ENCODE measurements at regions not wholly inside any gene's neighbourhood (a gene's known extent, or its start where the extent isn't known, plus 50 kb on each side); places are given as distances from the start of the nearest gene placed in this dataset.

- DNase-seq, result no peak
- in situ Hi-C loops (cut with HindIII; ENCODE audit: low pct_ligation_motif_present, low sequenced_read_pairs), result no loop called here
- Histone ChIP-seq H3K27ac (no peak overlapping the region), H3K36me3 (replicated peaks) (no peaks in the 10 kb centered on the region), H3K4me3 (ENCODE audit: low read depth, low read length) (no peak overlapping the region), H3K27me3 (replicated peaks) (no peaks in the 10 kb centered on the region)
- TF ChIP-seq, protein P1, sequence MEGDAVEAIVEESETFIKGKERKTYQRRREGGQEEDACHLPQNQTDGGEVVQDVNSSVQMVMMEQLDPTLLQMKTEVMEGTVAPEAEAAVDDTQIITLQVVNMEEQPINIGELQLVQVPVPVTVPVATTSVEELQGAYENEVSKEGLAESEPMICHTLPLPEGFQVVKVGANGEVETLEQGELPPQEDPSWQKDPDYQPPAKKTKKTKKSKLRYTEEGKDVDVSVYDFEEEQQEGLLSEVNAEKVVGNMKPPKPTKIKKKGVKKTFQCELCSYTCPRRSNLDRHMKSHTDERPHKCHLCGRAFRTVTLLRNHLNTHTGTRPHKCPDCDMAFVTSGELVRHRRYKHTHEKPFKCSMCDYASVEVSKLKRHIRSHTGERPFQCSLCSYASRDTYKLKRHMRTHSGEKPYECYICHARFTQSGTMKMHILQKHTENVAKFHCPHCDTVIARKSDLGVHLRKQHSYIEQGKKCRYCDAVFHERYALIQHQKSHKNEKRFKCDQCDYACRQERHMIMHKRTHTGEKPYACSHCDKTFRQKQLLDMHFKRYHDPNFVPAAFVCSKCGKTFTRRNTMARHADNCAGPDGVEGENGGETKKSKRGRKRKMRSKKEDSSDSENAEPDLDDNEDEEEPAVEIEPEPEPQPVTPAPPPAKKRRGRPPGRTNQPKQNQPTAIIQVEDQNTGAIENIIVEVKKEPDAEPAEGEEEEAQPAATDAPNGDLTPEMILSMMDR (IDR thresholded peaks at IDR 0.05; ENCODE audit: low read depth, low read length, missing control alignments), result no peak
Measured at GRCh38 chr20:12924126-12924525, 84.6 kb upstream of the SPTLC3 start.

DNA sequence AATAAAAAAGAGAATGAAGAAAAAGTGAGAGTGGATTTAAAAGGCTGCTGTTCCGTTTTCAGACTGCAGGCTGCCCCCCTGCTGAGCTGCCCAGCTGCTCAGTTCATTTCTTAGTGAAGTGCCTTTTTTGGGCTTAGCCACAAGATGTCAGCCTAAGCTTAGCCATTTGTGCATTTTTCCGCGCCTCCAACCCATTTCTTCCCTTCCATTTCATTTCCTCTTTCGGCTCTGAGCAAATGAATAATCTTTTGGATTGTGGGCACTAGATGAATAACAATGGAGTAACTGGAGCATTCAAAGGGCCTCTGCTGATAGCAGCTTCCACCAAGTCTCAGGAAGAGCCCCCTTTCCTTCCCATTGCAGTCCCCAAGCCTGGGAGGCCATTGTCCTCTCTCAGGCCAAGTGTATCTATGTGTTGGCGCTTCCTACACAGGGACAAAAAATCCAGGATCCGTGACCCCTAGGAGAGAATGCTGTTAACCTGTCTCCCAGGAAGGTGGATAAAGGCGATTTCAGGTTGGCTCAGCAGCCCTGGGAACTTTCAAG is 83.5 kb upstream of the SPTLC3 start:
- H3K4me3 ChIP-seq (ENCODE audit: low read depth, low read length), result no peak overlapping the region

DNA sequence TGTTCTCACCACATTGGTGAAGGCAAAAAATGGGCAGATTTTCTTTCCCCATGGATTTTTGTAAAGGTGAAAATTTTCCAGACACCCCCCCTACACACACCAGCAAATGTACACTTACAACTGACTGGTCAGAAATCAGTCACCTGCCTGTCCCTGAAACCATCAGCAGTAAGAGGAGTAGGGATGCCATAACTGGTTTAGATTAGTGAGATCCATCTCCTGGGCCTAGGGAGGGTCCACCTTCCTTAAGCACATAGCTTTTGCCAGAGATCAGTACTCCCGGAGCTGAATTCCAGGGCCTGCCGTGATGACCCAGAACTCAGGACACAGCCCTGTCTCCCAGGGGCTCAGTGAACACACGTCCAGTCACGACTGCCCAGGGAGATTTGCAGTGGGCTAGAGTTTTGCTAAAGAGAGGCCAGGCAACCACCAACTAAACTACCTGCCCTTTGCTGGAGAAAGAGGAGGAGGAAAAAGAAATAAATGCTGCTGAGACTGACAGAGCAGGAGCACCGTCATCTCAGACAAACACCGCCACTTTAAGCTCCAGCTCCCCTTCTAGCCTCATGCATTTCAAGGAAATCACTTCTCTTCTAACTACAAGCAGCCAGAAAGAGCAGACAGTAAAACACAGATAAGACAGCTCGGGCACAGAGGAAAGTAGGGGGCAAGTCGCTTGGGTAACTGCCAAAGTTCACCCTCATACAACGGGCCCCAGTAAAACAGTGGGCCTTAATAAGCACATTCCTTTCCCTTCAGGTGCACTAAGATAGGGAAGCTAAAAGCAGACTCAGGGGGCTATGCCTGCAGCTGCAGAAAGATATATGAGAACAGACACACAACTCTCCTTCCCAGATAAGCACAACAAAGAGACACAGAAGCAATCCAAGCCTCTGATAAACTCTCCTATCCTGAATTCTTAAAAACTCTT is 82.6 kb upstream of the SPTLC3 start:
- in situ Hi-C loops (cut with HindIII; ENCODE audit: low pct_ligation_motif_present, low sequenced_read_pairs), result no loop called here
- no peak for DNase-seq
- H3K4me3 ChIP-seq (ENCODE audit: low read depth, low read length), result no peak overlapping the region
- H3K36me3 ChIP-seq (replicated peaks), result no peaks in the 10 kb centered on the region
- TF ChIP-seq, protein P1 (IDR thresholded peaks at IDR 0.05; ENCODE audit: low read depth, low read length, missing control alignments), result no peak
- H3K27ac ChIP-seq, result no peak overlapping the region
- no peaks in the 10 kb centered on the region for H3K27me3 ChIP-seq (replicated peaks)

More for the DNA sequence above, 83.5 kb upstream of the SPTLC3 start:
- TF ChIP-seq, protein P1 (IDR thresholded peaks at IDR 0.05; ENCODE audit: low read depth, low read length, missing control alignments), result peak; percentile 97
- no peak overlapping the region for H3K27ac ChIP-seq
- in situ Hi-C loops (cut with HindIII; ENCODE audit: low pct_ligation_motif_present, low sequenced_read_pairs), result no loop called here
- no peaks in the 10 kb centered on the region for H3K36me3 ChIP-seq (replicated peaks)
- peak; percentile 79 for DNase-seq
- H3K27me3 ChIP-seq (replicated peaks), result no peaks in the 10 kb centered on the region

DNA sequence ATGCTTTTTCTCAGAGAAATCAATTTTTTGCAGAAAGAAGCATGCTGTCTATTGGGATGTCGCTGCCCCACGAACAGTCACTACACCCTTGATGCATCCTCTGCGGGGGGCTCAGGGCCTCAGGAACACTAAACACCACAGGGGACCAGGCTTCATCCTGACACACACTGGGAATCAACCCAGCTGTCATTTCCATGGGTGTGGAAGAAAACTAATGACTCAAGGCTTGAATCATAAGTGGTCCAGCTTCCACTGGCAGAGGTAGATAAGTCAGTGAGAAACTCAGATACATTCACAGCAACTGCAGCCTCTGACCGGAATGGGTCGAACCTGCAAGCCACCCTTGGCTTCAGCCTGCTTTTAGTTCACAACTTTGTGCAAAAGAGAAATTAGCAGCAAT is 81.3 kb upstream of the SPTLC3 start:
- H3K36me3 ChIP-seq (replicated peaks), result no peaks in the 10 kb centered on the region
- in situ Hi-C loops (cut with HindIII; ENCODE audit: low pct_ligation_motif_present, low sequenced_read_pairs), result no loop called here
- TF ChIP-seq, protein P1 (IDR thresholded peaks at IDR 0.05; ENCODE audit: low read depth, low read length, missing control alignments), result no peak
- no peak overlapping the region for H3K27ac ChIP-seq
- H3K27me3 ChIP-seq (replicated peaks), result no peaks in the 10 kb centered on the region
- peak; percentile 47 for DNase-seq
- no peak overlapping the region for H3K4me3 ChIP-seq (ENCODE audit: low read depth, low read length)

GRCh38 chr20:12928358-12928754 is 80.4 kb upstream of the SPTLC3 start:
- DNase-seq, result no peak
- Histone ChIP-seq H3K4me3 (ENCODE audit: low read depth, low read length) (no peak overlapping the region), H3K36me3 (replicated peaks) (no peaks in the 10 kb centered on the region), H3K27me3 (replicated peaks) (no peaks in the 10 kb centered on the region), H3K27ac (peak overlapping the region; percentile 83)
- in situ Hi-C loops (cut with HindIII; ENCODE audit: low pct_ligation_motif_present, low sequenced_read_pairs), result no loop called here
- TF ChIP-seq, protein P1 (IDR thresholded peaks at IDR 0.05; ENCODE audit: low read depth, low read length, missing control alignments), result no peak

All from brain microvascular endothelial cell (primary cell).